GM18873 (cell line): ENCODE measurements at regions not wholly inside any gene's neighbourhood (a gene's known extent, or its start where the extent isn't known, plus 50 kb on each side); places are given as distances from the start of the nearest gene placed in this dataset.
A peak's percentile ranks its signal among the peaks of the same experiment; 100 is the strongest.

Source experiments
- ATAC-seq: cut with Tn5 transposase; IDR thresholded peaks from one replicate; pipeline ENCODE4 v1.9.1; 2021; ENCODE audit warnings: mild to moderate bottlenecking, moderate library complexity, moderate number of reproducible peaks; ENCODE audit not compliant: unreplicated experiment, low FRiP score

DNA sequence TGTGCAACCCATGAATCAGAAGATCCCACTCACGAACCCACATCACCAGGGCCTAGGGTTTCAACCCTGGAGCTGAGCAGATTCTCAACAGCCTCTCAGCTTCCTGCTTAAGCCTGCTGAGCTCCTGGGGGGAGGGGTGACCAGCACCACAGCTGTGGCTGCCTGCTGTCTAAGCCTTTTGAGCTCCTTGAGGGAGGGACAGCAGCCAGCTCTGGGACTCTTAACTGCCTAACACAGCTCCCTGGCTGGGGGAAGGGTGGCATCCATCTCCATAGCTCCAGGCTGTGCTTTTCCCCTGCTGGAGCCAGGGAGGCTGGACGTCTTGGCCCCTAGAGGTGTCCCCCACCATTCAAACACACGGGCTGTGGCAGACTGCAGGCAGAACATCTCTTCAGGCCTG lies 250.3 kb downstream of the DMAC1 start:
- ATAC-seq = no peak

DNA sequence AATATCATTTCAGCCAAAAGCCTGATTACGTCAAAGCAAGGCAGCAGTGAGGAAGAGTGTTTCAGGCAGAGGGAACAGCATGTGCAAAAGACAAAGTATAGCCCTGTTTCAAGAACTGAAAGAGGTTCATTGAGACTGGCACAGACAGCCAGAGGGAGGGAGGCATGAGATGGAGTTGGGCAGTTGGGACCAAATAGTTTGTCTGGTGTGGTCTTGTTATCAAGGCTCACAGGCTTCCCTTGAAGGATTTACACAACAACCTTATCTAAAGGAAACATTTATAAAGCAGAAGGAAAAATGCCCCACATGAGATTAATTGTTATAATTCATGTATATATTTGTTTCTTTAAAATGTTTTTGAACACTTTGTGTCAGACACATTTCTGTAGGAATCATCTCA lies 253.3 kb downstream of the DMAC1 start:
- ATAC-seq = no peak

DNA sequence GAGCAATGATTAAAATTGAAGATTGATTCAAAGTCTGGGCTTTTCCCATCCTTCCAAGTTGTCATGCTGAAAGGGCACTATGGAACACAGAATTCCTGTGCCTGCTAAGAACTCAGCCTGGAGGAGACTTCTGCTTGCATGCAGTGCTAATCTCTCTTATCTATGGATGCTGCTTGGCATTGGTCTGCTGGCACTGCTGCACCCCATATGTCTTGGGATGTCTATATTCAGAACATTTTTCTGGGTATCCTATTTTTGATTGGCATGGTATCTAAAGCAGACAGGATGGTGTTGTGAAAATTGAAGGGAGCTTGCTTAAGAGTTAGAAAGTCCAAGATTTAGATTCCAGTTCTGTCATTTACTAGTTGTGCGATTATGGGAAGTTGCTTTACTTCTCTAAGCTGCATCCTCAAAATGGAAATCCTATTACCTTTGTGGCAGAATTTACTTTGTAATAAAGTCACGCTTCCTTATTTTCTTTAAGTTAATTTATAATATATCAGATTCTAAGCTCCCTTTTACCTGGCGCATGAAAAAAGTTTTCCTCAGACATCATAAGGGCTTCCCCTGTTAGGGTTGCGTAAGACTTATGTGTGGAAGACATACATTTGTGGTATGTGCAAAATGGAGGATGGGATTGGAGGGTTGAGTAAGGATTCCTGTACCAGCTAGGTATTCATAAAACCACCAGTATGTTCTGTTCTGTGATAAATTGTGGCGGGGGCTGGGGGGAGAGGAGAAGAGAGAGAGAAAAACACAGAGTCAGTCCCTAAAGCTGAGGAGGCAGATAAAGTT lies 254.0 kb downstream of the DMAC1 start:
- no peak for ATAC-seq

DNA sequence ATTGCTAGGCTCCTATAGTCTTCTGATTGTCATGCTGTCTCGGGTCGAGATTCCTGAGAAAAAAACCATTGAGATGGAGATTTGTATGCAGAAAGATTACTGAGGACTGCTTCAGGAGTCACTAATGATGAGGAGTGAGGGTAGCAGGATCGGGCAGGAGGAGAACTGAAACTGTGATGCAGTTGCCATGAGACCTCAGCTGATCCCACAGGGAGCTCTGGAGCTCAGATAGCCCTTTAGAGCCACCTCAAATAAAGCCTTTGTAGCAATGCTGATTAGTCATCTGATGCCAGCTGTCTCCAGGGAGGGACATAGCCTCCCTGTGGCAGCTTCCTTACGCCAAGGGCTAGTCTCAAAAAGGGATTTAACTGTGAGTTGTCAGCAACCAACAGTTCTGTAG lies 256.9 kb downstream of the DMAC1 start:
- ATAC-seq = no peak

DNA sequence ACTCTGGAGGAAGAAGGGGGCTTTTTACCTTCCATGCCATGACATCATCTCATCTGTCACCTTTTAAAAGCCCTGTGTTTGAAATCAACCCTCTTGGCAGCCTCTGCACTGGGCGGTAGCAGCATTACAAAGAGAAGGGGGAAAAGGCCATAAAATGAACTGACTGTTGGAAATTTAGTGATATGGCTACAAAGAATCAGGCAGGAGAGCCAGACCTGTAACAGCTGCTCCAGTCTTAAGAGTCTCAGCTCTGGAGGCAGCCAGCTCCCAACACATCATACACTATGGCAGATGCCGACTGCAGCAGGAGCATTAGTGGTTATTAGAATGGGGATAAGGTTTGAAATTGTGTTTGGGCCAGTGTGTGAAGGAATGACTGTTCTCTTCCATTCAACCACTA lies 257.5 kb downstream of the DMAC1 start:
- no peak for ATAC-seq

DNA sequence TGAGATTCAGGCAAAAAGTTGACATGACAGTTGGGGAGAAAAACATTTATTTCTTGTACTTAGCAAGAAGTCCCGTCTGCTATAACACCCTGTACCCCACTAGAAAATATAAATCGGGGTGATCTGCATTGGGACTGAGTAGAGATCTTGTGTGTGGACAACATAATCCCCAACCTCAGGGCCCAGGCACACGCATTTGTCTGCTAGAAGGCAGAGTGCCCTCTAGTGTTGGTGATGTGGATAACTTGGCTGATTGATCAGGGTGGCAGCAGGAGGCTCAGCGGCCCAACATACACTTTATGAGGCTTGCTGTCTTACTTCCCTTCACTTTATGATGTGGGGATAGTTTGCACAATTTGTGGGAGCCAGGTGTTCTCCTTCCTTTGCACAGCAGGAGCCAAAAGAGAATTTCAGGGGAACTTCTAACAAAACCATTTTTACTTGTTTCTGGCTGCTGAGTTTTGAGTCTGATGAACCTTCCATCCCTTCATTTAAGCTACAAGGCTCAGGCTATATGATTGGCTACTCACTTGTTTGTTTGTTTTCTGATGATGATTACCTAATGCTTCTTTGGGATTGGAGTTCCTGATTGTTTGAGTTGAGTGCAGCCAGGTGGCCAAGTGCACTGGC lies 263.2 kb downstream of the DMAC1 start:
- peak; percentile 63 for ATAC-seq

DNA sequence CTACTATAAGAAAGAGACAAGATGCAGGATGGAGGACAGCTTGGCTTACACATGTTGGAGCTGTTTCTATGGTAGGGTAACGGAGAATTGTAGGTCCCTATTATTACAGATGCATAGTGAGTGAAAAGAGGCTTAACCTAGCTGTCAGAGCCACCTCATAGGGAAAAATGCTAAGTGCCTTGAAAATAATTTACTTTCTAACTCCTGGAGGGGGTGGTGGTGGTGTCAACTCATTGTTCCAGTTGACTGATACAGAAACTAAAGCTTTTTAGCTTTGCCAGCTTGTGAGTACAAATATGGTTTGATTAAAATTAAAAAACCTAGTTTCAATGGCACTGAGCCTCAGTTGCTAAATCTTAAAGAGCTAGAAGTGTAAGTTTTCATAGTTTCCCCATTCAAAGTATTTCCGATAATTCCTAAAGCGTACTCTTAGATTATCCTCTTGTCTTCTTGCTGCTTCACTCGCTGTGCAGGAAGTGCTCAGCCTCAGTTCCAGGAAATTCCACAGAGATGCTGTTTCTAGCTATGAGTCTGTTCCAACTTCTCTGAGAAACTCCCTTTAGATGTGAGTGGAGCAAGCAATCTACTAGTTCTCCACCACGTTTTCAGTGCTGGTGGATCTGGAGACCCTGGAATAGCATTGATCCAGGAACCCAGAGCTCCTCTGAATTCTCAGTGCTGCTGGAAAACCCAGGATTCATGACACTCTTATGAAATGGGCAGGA lies 265.2 kb downstream of the DMAC1 start:
- no peak for ATAC-seq

DNA sequence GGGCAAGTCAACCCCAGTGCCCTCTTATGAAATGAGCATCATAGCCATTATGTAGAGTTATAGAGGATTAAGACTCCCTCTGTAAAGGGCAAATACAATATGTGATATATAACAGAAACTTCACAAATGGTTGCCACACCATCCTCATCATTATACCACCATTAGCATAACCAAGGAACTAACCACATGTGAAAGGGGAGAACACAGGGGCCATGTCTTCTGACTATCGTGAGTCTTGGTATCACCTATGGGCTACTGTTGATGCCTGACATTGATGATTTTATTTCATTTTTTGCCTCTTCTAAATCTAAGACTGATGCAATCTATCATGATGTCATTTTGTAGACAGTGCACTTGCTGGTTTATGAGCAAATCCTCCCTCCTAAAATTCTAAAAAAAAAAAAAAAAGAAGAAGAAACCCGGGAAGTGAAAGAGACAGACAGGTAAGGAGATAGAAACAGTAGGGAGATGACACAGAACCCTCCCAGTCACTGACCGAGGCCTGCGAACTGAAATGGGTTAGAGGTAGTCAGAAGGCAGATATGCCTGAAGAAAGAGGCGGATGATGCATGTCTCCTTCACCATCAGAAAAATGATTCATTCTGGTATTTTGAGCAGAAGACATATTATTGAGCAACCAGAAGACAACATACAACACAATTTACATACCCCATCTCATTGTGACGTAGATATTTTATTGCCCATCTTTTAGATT lies 266.0 kb downstream of the DMAC1 start:
- no peak for ATAC-seq

DNA sequence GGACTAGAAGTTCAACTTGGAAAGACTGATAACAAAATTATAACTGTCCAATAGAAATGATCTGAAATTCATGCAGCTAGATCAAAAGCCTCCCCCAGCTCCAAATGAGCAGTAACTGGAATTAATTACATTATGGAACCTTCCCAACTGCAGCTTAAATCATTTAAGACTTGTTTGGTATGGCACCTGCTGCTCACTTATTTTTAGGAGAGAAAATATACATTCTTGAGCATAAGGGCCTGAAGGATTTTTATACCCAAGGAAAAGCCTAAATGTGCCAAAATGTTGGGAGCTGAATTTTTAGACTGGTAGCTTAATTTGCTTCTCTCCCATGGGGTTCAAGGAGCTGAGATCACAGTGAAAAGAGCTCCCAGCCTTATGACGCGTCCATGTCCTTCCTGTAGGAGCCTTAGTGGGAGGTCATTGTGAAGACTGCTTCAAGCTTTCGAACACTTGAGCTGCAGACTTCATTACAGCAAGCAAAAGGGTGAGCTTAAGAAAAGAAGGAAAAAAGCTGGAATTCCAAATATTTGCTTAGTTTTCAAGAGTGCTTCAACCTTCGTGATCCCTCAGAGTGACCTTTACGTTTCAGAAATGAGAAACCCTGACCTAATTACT lies 276.0 kb downstream of the DMAC1 start:
- ATAC-seq = no peak

DNA sequence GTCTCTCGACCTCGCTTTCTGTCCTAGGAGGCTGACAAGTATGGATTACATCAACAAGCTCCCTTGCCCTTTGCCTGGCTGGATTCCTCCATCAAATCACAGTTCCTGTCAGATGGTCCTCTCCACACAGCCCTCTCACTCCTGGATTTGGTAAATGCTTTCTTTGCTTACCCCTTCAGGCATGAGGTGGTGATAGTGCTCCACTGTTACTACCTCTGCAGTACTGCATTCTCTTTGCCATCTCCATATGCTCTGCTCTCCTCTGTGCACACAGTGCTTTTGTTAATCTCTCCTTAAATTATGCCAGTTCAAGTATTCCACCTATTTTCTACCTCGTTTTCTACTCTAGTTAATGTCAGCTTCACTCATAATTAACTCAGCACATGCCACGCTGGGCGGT lies 279.2 kb downstream of the DMAC1 start:
- ATAC-seq = no peak

DNA sequence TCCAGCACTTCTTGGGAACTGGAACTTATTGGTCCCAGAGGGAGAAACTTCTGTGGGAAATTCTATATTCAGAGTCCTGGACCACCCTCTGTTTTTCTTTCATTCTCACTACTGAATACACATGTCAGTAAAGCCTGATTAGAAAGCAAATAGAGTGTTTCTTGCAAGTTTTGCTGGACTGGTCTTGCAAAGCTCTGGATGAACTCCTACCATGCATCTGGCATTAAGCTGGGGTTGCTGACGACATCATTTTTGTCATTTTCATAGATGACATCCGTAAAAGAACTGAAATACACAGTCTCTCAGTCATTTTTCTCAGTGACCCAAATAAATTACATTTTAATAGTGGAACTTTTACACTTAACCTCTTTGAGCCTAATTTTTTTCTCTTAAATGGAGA lies 283.2 kb downstream of the DMAC1 start:
- no peak for ATAC-seq

DNA sequence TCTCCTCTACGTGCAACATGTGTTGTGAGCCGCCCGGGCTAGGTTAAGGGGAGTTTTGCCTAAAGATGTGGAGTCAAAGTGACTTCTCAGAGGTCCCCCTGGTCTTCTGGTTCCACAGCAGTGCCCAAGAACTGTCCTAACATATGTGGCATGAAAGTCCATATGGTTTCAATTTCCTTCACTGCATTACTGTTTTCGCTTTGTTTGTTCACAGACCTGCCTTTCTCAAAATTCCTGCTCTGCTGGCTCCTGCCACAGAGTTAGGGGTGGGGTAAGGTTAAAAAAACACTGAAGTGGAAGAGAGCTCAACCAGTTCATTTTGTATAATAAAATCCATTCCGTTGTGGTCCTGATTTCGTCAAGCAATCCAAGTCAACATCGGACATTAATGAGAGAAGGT lies 289.4 kb downstream of the DMAC1 start:
- no peak for ATAC-seq

DNA sequence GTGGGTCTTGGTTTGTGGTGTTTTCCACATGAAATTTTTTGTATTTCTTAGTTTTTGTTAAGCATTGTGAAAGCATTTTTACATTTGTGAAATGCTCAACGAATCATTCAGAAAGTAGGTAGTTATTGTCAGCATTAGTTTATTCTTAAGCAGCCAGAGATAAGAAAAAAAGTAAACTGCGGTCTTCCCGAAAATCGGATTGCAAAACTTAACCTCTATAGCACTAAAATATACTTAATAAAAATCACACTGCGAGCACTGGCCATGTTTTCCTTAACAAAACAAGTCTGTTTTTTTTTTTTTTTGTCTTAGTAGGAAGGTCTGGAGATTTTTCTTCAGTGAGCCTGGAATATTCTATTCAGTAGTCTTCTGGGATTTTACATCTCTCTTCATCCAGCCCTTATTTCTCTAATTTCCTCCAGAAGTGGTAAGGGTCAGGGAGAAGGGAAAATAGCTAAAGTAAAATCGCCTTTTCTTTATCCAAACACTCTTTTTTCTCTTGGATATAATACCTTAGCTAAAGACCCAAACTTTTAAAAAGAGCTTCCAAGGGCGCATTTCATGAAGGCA lies 289.9 kb downstream of the DMAC1 start:
- ATAC-seq = no peak

DNA sequence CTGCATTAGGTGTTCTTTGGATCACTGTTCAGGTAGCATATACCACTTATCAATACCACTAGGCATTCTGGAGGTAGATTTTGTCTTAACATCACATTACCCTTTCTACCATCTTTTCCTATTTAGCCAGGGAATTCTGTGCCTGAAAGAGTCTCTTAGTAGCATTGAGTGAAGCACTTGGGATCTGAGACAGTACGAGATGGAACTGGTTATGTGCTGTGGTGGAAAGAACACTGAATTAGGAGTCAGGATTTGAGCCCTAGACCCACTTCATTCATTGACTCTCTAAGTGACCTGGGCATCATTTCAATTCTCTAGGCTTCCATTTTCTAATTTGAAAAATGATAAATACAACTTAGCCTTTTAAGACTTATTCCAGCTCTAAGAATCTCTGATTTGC lies 291.1 kb downstream of the DMAC1 start:
- no peak for ATAC-seq

DNA sequence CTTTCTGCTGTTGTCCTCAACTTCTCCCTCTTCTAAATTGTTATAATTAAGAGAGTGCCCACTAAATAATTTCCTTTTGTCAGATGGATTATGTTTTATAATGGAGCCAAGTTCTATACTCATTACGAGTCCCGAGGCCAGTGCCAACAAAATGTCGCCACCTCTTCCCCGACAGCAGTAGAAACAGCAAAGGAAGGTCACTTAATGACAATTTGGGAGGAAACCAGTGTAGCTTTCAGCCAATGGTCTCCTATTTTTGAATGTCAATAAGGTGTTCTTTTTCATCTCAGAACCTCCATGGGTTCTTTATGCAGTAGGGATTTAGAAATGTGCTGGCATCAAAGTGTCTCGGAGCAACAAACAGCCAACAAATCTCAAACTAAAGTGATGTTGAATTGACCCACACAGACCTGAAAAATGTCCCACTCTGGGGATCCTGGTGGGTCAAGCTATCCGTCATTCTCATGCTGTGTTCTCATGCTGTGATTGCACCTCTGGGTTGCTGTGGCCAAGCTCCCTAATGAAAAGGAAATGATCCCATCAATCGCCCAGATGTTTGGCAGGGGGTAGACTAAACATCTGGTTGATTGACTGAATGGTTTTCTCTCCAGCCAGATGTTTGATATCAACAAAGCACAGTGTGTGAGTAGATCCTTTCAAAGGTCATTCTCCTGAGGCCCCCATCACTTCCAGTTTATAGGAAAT lies 291.9 kb downstream of the DMAC1 start:
- ATAC-seq = no peak

DNA sequence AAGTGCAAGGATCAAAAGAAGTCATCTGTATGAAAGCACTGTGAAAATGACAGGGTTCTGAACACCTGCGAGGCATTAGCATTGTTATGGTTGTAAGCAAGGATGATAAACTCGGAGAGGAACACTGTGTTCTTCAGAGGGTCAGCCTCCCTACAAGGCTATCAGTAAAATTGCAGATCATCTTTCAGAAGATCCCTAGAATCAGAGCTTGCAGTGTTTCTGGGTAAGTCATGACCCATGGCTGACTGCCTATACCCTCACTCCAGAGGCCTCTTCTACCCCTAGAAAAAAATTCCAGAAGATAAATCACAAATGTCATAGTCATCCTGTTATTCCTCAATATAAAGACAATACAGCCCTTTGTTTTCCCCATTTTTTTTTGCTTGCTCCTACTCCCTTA lies 292.6 kb downstream of the DMAC1 start:
- no peak for ATAC-seq

DNA sequence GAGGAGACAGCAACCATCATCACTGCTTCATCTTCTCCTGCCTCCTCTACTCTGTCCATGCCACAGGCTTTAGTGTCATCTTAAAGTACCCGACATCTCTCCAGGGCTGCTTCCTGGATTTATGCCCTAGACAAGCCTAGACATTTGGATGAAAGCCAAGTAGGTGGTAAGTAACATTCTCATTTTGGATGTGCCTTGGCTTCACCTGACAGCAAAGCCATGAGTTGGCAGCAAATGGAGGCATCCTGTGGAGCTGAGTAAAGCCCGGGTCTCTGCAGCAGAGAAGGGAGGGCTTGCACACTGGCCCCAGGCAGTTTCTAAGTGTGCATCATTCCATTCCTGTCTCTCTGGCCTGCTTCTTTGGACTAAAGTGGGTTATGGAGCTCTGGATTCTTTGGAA lies 299.1 kb downstream of the DMAC1 start:
- no peak for ATAC-seq

DNA sequence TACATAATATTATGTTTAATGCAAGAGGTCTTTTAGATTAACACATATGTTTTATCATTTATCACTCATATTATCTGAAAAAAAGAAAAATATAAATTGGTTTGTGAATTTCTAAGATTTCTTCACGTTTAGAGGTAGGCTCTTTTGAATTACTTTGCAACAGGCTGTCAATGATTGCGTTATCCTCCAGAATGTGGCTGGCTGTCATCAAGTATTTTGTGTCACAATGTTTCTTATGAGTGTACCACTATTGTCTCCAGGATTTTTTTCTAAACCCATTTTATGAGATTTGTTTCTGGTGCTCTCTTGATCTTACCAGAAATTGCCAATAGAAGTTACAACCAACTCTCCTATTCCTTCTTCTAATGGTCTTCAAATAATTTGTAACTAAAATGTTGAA lies 307.9 kb downstream of the DMAC1 start:
- no peak for ATAC-seq

DNA sequence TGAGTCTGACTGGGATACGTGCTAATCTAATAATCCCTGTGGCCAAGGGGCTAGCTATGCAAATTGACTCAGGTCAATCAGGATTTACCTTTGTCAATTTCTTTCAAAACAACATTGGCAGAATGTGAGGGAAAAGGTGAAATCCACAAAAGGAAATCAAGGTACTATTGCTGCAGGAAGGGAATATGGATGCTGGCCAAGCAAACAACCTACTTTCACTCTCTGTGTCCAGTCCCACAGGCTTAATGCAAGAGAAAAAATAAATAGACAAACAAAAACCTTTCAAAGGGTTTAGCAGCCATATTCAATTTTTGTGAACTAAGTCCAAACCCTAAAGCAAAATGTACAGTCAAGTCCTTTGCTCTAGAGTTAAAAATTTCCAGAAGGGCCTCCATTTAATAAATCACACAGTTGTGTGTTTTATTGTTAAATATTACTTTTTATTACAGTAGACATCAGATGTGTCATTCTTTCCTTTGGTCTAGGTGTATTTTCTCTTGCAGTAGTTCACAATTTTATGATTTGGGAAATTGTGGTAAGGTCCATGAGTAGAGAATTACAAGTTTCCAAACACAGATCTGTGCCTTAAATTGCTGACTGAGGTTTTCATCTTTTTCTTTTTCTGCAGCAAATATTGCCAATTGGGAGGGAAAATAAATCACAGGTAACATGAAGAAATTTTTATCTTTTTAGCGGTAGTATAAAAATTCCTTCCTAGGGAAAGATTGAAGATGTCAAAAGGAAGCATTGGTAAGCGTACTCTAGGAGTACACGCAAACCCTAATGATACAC lies 309.1 kb downstream of the DMAC1 start:
- ATAC-seq = no peak
